Sigmoid colon (tissue), 6 donors: ENCODE measurements at regions not wholly inside any gene's neighbourhood (a gene's known extent, or its start where the extent isn't known, plus 50 kb on each side); places are given as distances from the start of the nearest gene placed in this dataset.

Experiments
- DNase-seq: peaks from one replicate; pipeline ENCODE4 v3.0.0-alpha.2; 2019
- H3K27ac ChIP-seq, 4 donors: fragments of 200-600 bp; sonication (generic); one replicate each; pipeline ENCODE4 v1.5.1; 2016 to 2019; ENCODE audit warnings: mild to moderate bottlenecking in 1 of 4
- H3K27me3 ChIP-seq, 3 donors: fragments of 200-600 bp; sonication (generic); one replicate each; pipeline ENCODE4 v1.5.1; 2019; ENCODE audit warnings: mild to moderate bottlenecking in 1 of 3
- H3K36me3 ChIP-seq, 4 donors: fragments of 200-600 bp; sonication (generic); one replicate each; pipeline ENCODE4 v1.5.1; 2016 to 2019
- H3K4me1 ChIP-seq, 4 donors: fragments of 200-600 bp; sonication (generic); one replicate each; pipeline ENCODE4 v1.5.1; 2017 to 2019
- H3K4me3 ChIP-seq, 4 donors: fragments of 200-600 bp; sonication (generic); one replicate each; pipeline ENCODE4 v1.5.1; 2017 to 2019; ENCODE audit warnings: mild to moderate bottlenecking in 2 of 4, moderate library complexity in 1 of 4
- H3K9me3 ChIP-seq, 4 donors: fragments of 200-600 bp in 3 of 4; sonication (generic) in 3 of 4; one replicate each; pipeline versions ENCODE4 v1.5.1 to v1.6.1; 2013 to 2019
- EP300 ChIP-seq, 4 donors: sonication (generic); formaldehyde crosslinking; IDR thresholded peaks; one replicate each; pipeline ENCODE4 v1.6.1; 2017; ENCODE audit warnings: antibody characterized with exemption in 4 of 4
- POLR2A ChIP-seq, 2 donors: fragments of 450-650 bp; IDR thresholded peaks; one replicate each; pipeline ENCODE4 v1.6.1; 2016; ENCODE audit warnings: antibody characterized with exemption in 2 of 2, mild to moderate bottlenecking in 2 of 2, moderate library complexity in 2 of 2
- POLR2AphosphoS5 ChIP-seq, 4 donors: sonication (generic); formaldehyde crosslinking; IDR thresholded peaks; one replicate each; pipeline ENCODE4 v1.6.1; 2017; ENCODE audit warnings: antibody characterized with exemption in 4 of 4
- WGBS, 2 donors: extraction: QIAGEN DNeasy Blood & Tissue Kit; methylation state at CpG; one replicate each; pipeline ENCODE4 v1.1.7; 2013; 5-methylcytosine and 5-hydroxymethylcytosine counted together
- intact Hi-C: fragments of 100-400 bp; cut with DNase I; formaldehyde crosslinking; loops from one replicate; pipeline ENCODE4 v1.15.1; 2023
- TF ChIP-seq, protein P1 (sequence below), 4 experiments: fragments of 450-650 bp in 3 of 4; fragments of 200-600 bp in 1 of 4; IDR thresholded peaks; one replicate each; pipeline ENCODE4 v1.5.1; 2016 to 2019; ENCODE audit warnings: antibody characterized with exemption in 4 of 4, mild to moderate bottlenecking in 3 of 4, moderate library complexity in 2 of 4
- donor health status: healthy with polysubstance abuse.
- donor health status: healthy.

GRCh38 chr4:183589461-183590099 is 69.4 kb downstream of the RWDD4 start:
- no peaks in the 10 kb centered on the region for H3K36me3 ChIP-seq
- DNase-seq, result no peak
- H3K27me3 ChIP-seq, result no peaks in the 10 kb centered on the region
- peaks cover 0 to 14% (median 6%) of the 10 kb centered on the region in 4 donors for H3K4me1 ChIP-seq
- intact Hi-C loops, result no loop called here
- 70 to 85% methylated on average over 5 of the region's 5 CpGs for WGBS, 2 donors
- H3K27ac ChIP-seq, result peak overlapping the region in 1 of 4 donors; percentile 88
- TF ChIP-seq POLR2AphosphoS5 (IDR thresholded peaks at IDR 0.05) (no peak), POLR2A (IDR thresholded peaks at IDR 0.05) (no peak), EP300 (IDR thresholded peaks at IDR 0.05) (no peak)
- TF ChIP-seq, protein P1, sequence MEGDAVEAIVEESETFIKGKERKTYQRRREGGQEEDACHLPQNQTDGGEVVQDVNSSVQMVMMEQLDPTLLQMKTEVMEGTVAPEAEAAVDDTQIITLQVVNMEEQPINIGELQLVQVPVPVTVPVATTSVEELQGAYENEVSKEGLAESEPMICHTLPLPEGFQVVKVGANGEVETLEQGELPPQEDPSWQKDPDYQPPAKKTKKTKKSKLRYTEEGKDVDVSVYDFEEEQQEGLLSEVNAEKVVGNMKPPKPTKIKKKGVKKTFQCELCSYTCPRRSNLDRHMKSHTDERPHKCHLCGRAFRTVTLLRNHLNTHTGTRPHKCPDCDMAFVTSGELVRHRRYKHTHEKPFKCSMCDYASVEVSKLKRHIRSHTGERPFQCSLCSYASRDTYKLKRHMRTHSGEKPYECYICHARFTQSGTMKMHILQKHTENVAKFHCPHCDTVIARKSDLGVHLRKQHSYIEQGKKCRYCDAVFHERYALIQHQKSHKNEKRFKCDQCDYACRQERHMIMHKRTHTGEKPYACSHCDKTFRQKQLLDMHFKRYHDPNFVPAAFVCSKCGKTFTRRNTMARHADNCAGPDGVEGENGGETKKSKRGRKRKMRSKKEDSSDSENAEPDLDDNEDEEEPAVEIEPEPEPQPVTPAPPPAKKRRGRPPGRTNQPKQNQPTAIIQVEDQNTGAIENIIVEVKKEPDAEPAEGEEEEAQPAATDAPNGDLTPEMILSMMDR (IDR thresholded peaks at IDR 0.05), result no peak
- no peaks in the 10 kb centered on the region for H3K9me3 ChIP-seq
- H3K4me3 ChIP-seq, result no peak overlapping the region
